HUES48 (cell line): ENCODE measurements at regions not wholly inside any gene's neighbourhood (a gene's known extent, or its start where the extent isn't known, plus 50 kb on each side); places are given as distances from the start of the nearest gene placed in this dataset.

Experiments
- H3K27ac ChIP-seq: one replicate; pipeline ENCODE4 v1.7.0; 2013; ENCODE audit warnings: low read depth, low read length, inconsistent platforms
- H3K27me3 ChIP-seq: 2 replicates; pipeline ENCODE4 v1.6.1; 2013; ENCODE audit warnings: mild to moderate bottlenecking, low read length; ENCODE audit not compliant: control insufficient read depth, insufficient read depth
- H3K36me3 ChIP-seq: 2 replicates; pipeline ENCODE4 v1.6.1; 2013; ENCODE audit warnings: low read length; ENCODE audit not compliant: control insufficient read depth, insufficient read depth
- H3K4me1 ChIP-seq: 2 replicates; pipeline ENCODE4 v1.6.1; 2013; ENCODE audit warnings: mild to moderate bottlenecking, low read length; ENCODE audit not compliant: control insufficient read depth, insufficient read depth
- H3K4me3 ChIP-seq: 2 replicates; pipeline ENCODE4 v1.5.1; 2013; ENCODE audit warnings: mild to moderate bottlenecking, low read depth, low read length
- H3K9ac ChIP-seq: 2 replicates; pipeline ENCODE4 v1.6.1; 2013; ENCODE audit warnings: mild to moderate bottlenecking, low read depth, low read length, moderate library complexity
- H3K9me3 ChIP-seq: 2 replicates; pipeline ENCODE4 v1.6.1; 2013; ENCODE audit warnings: low read length; ENCODE audit not compliant: control insufficient read depth, insufficient read depth

DNA sequence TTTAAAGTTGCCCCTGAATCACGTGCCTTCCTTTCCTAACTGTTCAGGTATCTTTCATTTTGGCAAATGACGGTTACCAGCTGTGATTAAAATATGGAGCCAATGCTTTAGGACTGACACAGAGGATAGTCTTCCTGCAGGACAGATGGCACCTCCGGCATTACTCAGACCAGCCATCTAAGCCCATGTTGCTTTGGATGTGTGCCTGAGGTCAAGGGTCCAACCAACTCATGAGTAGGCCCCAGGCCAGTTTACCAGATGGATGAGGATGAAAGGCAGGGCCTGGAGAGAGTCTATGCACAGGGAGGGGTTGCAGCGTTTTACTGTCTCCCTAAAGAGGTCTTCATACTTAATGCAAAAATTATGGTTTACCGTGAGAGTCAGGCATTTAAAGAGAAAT lies 174.0 kb upstream of the GATB start:
- no peaks in the 10 kb centered on the region for H3K4me1 ChIP-seq

DNA sequence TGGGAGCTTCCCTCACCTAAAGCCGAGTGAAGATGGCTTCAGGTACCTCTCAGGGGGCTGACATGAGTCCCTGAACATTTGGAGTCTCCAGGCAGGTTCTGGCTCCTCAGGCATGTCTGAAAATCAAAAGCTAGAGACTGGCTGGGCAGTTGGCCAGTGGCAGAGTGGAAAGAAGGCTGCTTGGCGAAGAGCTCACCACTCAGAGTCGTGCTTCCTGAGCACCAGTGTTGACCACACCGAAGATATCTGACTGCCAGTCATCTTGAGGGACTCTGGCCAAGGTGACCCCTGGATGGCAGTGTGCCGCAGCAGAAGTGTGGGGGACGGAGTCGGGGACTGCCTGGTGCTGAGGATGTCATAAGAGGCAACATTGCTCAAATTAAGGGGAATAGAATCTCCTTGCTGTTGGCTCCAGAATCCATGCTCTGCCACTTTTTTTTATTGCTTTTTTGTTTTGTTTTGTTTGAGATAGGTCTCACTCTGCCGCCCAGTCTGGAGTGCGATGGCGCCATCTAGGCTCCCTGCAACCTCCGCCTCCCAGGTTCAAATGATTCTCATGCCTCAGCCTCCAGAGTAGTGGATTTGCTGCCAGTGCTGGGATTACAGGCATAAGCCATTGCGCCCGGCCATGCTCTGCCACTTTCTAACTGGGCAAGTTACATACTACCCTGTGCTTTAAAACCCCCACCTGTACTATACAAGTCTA lies 172.5 kb upstream of the GATB start:
- H3K9ac ChIP-seq, result no peak overlapping the region
- no peak overlapping the region for H3K27ac ChIP-seq
- no peaks in the 10 kb centered on the region for H3K27me3 ChIP-seq
- no peaks in the 10 kb centered on the region for H3K9me3 ChIP-seq
- H3K36me3 ChIP-seq, result no peaks in the 10 kb centered on the region
- no peaks in the 10 kb centered on the region for H3K4me1 ChIP-seq
- H3K4me3 ChIP-seq, result no peak overlapping the region

More for the DNA sequence above, 174.0 kb upstream of the GATB start:
- Histone ChIP-seq H3K9me3 (no peaks in the 10 kb centered on the region), H3K9ac (no peak overlapping the region), H3K36me3 (no peaks in the 10 kb centered on the region), H3K27ac (no peak overlapping the region), H3K4me3 (no peak overlapping the region), H3K27me3 (no peaks in the 10 kb centered on the region)

DNA sequence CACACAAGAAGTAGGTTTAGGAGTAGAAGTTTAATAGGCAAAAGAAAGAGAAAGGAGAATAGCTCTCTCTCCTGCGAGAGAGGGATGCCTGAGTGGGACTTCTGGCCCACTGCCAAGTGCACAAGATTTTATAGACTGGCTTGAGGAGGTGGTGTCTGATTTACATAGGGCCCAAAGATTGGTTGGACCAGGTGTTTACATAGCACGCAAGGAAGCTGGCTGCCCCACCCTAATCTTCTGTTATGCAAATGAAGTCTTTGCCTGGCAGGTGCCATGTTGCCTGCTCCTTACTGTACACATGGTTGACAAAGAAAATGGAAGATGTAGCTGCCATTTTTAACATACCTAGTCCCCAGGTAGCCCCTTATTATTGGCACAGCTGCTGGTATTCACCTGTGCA lies 170.8 kb upstream of the GATB start:
- H3K9ac ChIP-seq, result no peak overlapping the region
- H3K27me3 ChIP-seq, result no peaks in the 10 kb centered on the region
- H3K4me1 ChIP-seq, result no peaks in the 10 kb centered on the region
- H3K9me3 ChIP-seq, result no peaks in the 10 kb centered on the region
- H3K4me3 ChIP-seq, result no peak overlapping the region
- H3K36me3 ChIP-seq, result no peaks in the 10 kb centered on the region
- H3K27ac ChIP-seq, result no peak overlapping the region

DNA sequence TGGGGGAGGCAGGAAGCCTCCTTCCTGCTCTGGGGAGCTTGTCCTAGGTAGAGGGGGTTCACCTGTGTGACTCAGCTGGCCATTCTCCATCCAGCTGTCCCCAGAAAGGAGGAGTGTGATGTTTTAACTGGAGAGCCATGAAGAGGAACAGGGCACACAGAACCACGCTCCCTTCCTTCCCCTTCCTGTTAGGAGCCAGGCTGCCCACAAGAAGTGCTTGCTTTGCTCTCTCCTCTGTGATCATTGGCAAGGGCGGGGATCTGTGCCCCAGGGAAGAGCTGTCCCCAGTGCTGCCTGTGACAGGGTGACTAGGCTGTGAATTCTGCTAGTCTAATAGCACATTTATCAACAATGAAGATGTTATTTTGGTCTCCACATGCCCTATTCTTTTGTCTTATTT lies 169.6 kb upstream of the GATB start:
- no peaks in the 10 kb centered on the region for H3K4me1 ChIP-seq
- no peaks in the 10 kb centered on the region for H3K9me3 ChIP-seq
- H3K4me3 ChIP-seq, result no peak overlapping the region
- no peaks in the 10 kb centered on the region for H3K27me3 ChIP-seq
- H3K9ac ChIP-seq, result no peak overlapping the region
- H3K36me3 ChIP-seq, result no peaks in the 10 kb centered on the region
- no peak overlapping the region for H3K27ac ChIP-seq

DNA sequence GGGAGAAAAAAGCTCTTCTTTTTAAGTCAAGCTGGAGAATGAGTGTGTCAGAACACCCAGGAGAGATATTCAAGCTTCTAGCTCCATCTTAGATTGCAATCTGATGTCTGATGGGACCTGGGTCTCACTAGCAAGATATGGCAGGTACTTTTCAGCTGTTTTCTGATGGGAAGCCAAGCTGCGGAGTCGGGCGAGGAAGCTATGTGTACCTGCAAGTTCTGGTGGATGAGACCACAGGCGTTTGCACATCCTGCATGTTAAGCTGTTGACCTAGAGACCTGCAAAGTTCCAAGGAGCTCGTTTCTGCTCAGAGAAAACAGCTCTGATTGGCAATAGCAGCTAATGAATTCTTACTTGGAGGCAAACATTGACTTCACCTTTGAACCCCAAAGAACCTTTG lies 167.3 kb upstream of the GATB start:
- Histone ChIP-seq H3K4me1 (no peaks in the 10 kb centered on the region), H3K9ac (no peak overlapping the region), H3K27me3 (no peaks in the 10 kb centered on the region), H3K27ac (no peak overlapping the region), H3K9me3 (no peaks in the 10 kb centered on the region), H3K36me3 (no peaks in the 10 kb centered on the region), H3K4me3 (no peak overlapping the region)

DNA sequence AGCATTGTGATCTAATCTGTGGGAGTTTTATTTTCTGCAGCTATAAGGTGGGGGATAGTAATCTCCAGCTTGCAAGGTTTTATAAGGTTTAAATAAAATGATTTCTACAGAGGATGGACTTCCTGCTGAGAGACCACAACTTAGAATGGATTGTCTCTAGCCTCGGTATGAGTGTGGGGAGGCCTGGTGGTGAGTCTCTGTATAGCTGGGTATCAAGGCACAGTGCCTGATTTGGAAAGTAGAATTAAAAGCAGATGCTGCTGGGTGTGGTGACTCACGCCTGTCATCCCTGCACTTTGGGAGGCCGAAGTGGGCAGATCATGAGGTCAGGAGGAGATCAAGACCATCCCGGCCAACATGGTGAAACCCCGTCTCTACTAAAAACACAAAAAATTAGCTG lies 162.0 kb upstream of the GATB start:
- no peaks in the 10 kb centered on the region for H3K9me3 ChIP-seq
- H3K36me3 ChIP-seq, result no peaks in the 10 kb centered on the region
- H3K27ac ChIP-seq, result no peak overlapping the region
- H3K4me3 ChIP-seq, result no peak overlapping the region
- H3K27me3 ChIP-seq, result no peaks in the 10 kb centered on the region
- H3K9ac ChIP-seq, result no peak overlapping the region
- H3K4me1 ChIP-seq, result no peaks in the 10 kb centered on the region

DNA sequence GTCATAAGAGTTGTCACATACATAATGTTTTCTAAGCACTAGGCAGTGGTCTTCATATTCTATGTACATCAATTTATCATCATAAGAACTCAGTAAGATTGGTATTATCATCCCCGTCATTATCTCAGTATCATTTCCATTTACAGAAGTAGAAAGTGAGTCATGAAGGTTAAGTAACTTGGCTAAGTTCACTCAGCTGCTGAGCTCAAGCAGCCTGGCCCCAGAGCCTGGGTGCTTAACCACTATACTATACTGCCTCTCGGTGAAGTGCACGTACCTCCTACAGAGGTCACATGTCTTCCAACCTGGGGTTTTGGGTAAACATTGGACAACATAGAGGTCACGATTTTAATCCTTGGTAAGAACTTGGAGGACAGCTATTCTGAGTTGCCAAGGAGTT lies 161.5 kb upstream of the GATB start:
- H3K9me3 ChIP-seq, result no peaks in the 10 kb centered on the region
- H3K27me3 ChIP-seq, result no peaks in the 10 kb centered on the region
- H3K4me3 ChIP-seq, result no peak overlapping the region
- H3K4me1 ChIP-seq, result 0 out of 2 replicates have a peak, but pooled peaks cover 4% of the 10 kb centered on the region
- no peak overlapping the region for H3K27ac ChIP-seq
- H3K36me3 ChIP-seq, result no peaks in the 10 kb centered on the region
- H3K9ac ChIP-seq, result no peak overlapping the region

DNA sequence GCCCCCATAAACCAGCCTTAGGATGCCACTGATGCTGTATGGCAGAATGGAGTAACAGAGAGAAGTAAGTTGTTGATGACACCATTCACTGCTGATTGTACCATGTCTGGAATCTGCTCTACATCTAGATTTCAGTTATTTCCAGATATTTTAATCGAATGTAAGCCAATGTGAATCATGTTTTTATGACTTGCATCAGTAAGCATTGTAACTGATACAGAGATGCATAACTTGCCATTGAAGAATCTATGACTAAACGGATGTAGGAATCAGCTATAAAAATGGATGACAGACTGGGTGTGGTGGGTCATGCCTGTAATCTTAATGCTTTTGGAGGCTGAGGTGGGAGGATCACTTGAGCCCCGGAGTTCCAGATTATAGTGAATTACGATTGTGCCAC lies 161.0 kb upstream of the GATB start:
- H3K4me1 ChIP-seq, result peaks cover 9% of the 10 kb centered on the region; the same call in 1 of the 2 replicates

DNA sequence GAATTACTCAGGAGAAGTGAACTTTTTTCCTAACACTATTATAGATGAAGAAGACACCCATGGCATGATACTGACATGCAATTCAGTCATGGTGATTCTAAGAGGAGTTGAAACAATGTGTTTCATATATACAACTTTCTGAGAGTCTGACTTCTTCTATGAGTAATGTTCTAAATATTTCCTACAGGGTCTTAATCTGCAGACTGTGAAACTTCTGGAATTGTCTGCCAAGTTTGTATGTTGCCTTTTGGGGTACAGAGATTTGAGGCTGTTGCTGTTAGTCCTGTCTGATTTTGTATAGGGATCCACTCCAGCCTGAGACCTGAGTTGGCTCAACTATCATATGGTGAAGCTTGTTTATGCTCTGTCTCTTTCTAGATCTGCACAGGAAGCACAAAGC lies 160.6 kb upstream of the GATB start:
- Histone ChIP-seq H3K4me1 (peaks cover 10% of the 10 kb centered on the region; the same call in 1 of the 2 replicates), H3K4me3 (no peak overlapping the region), H3K9ac (no peak overlapping the region), H3K36me3 (no peaks in the 10 kb centered on the region), H3K9me3 (no peaks in the 10 kb centered on the region), H3K27ac (no peak overlapping the region), H3K27me3 (no peaks in the 10 kb centered on the region)

More for the DNA sequence above, 161.0 kb upstream of the GATB start:
- H3K27me3 ChIP-seq, result no peaks in the 10 kb centered on the region
- no peaks in the 10 kb centered on the region for H3K36me3 ChIP-seq
- H3K27ac ChIP-seq, result no peak overlapping the region
- H3K9me3 ChIP-seq, result no peaks in the 10 kb centered on the region
- no peak overlapping the region for H3K4me3 ChIP-seq
- H3K9ac ChIP-seq, result no peak overlapping the region

DNA sequence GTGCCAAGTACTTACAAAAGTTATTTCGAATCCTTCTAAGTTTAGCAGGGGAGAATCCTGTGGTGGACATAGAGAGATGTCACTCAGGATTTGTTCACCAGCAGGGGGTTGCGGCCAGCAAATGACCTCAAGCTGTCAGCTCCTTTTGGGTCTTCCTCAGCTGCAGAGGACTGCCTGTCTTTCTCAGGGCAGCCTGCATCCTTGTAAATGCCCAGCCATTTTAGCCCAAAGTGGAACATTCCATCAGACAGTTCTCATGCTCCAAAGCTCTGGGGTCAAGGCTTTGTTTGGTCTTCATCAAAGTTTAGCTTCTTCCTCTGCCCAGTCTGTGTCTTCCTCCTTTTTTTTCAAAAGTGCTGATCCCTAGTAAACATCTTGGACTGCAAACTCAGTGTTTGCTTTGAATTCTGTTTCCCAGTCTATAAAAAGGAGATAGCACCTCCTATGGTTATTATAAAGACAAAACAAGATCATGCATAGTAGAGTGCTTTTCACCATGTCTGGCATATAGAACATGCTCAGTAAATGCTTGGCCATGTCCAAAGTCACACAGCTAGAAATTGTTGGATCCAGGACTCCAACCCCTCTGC lies 156.4 kb upstream of the GATB start:
- Histone ChIP-seq H3K9ac (no peak overlapping the region), H3K36me3 (no peaks in the 10 kb centered on the region), H3K4me1 (peaks cover 10% of the 10 kb centered on the region; the same call in 1 of the 2 replicates), H3K27me3 (no peaks in the 10 kb centered on the region), H3K9me3 (no peaks in the 10 kb centered on the region), H3K4me3 (no peak overlapping the region), H3K27ac (no peak overlapping the region)

DNA sequence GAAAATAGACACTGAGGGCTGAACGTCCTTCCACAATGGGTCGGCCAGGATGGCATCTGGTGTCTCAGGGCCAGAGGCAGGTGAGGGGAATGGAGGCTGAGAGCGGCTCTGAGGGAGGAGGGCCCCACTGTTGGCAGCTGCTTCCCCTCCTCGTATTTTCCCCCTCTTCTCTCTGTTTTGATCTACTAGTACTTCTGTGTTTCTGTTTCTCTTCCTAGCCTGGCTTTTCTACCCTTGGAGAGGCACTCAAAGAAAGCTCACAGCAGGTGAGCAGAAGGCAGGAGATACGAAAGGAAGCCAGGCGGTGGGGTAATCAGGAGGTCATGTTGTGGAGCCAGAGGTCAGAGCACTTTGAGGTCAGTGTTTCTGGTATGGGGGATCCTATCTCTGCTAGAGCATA lies 151.8 kb upstream of the GATB start:
- H3K27me3 ChIP-seq, result no peaks in the 10 kb centered on the region

More for the DNA sequence above, 151.8 kb upstream of the GATB start:
- Histone ChIP-seq H3K4me1 (peaks cover 17% of the 10 kb centered on the region; the same call in 1 of the 2 replicates), H3K4me3 (no peak overlapping the region), H3K36me3 (no peaks in the 10 kb centered on the region), H3K9me3 (no peaks in the 10 kb centered on the region), H3K9ac (no peak overlapping the region), H3K27ac (no peak overlapping the region)
